HG03575 (cell line): ENCODE measurements at regions not wholly inside any gene's neighbourhood (a gene's known extent, or its start where the extent isn't known, plus 50 kb on each side); places are given as distances from the start of the nearest gene placed in this dataset.

ENCODE experiments used
- ATAC-seq: cut with Tn5 transposase; IDR thresholded peaks from one replicate; pipeline ENCODE4 v1.9.1; 2021; ENCODE audit not compliant: unreplicated experiment, insufficient number of reproducible peaks, low FRiP score; ENCODE audit errors: extremely low read depth

- no peak for ATAC-seq
Observed at GRCh38 chr5:124333298-124333979, 413.0 kb downstream of the ZNF608 start.

GRCh38 chr5:124332273-124332672 is 414.2 kb downstream of the ZNF608 start:
- no peak for ATAC-seq

GRCh38 chr5:124330595-124331220 is 415.7 kb downstream of the ZNF608 start:
- ATAC-seq = no peak

GRCh38 chr5:124328201-124328600 is 418.2 kb downstream of the ZNF608 start:
- no peak for ATAC-seq

- ATAC-seq = no peak
Observed at GRCh38 chr5:124318661-124319060, 427.8 kb downstream of the ZNF608 start.

GRCh38 chr5:124317451-124317850 is 429.0 kb downstream of the ZNF608 start:
- no peak for ATAC-seq

- ATAC-seq = no peak
Observed at GRCh38 chr5:124315741-124316415, 430.6 kb downstream of the ZNF608 start.

GRCh38 chr5:124310453-124310852 is 436.0 kb downstream of the ZNF608 start:
- ATAC-seq = no peak

- no peak for ATAC-seq
Observed at GRCh38 chr5:124309241-124309980, 437.0 kb downstream of the ZNF608 start.

- ATAC-seq = no peak
Observed at GRCh38 chr5:124303366-124303765, 443.1 kb downstream of the ZNF608 start.

- no peak for ATAC-seq
Observed at GRCh38 chr5:124302533-124302932, 443.9 kb downstream of the ZNF608 start.

- ATAC-seq = no peak
Observed at GRCh38 chr5:124301850-124302249, 444.6 kb downstream of the ZNF608 start.

GRCh38 chr5:124300815-124301621 is 445.4 kb downstream of the ZNF608 start:
- no peak for ATAC-seq

- ATAC-seq = no peak
Observed at GRCh38 chr5:124297826-124298225, 448.6 kb downstream of the ZNF608 start.

- ATAC-seq = no peak
Observed at GRCh38 chr5:124292322-124292855, 454.1 kb downstream of the ZNF608 start.

GRCh38 chr5:124289641-124290311 is 456.7 kb downstream of the ZNF608 start:
- no peak for ATAC-seq

- ATAC-seq = no peak
Observed at GRCh38 chr5:124289130-124289529, 457.3 kb downstream of the ZNF608 start.

GRCh38 chr5:124287813-124288212 is 458.6 kb downstream of the ZNF608 start:
- no peak for ATAC-seq
